Peyer's patch (tissue), 4 donors: ENCODE measurements at regions not wholly inside any gene's neighbourhood (a gene's known extent, or its start where the extent isn't known, plus 50 kb on each side); places are given as distances from the start of the nearest gene placed in this dataset.
"Not testable (repeated sequence)": the region's sequence is repeated elsewhere in the genome, so short reads cannot be mapped to it uniquely, and the experiment has no call there.

Experiments used
- CTCF ChIP-seq, 6 experiments: fragments of 450-650 bp in 4 of 6; fragments of 200-600 bp in 2 of 6; sonication (generic) in 1 of 6; IDR thresholded peaks; one replicate each; pipeline ENCODE4 v1.5.1; 2017 to 2019; ENCODE audit warnings: antibody characterized with exemption in 6 of 6, mild to moderate bottlenecking in 3 of 6, moderate library complexity in 1 of 6
- POLR2A ChIP-seq, 2 donors: fragments of 450-650 bp; IDR thresholded peaks; one replicate each; pipeline ENCODE4 v1.5.1; 2017; ENCODE audit warnings: antibody characterized with exemption in 2 of 2, mild to moderate bottlenecking in 2 of 2, moderate library complexity in 2 of 2

GRCh38 chr20:43400882-43401281 lies 56.8 kb upstream of the SRSF6 start:
- TF ChIP-seq CTCF, POLR2A (IDR thresholded peaks at IDR 0.05): not testable (repeated sequence)
